ENCODE measurements at regions not wholly inside any gene's neighbourhood (a gene's known extent, or its start where the extent isn't known, plus 50 kb on each side); places are given as distances from the start of the nearest gene placed in this dataset.
"Not testable (repeated sequence)": the region's sequence is repeated elsewhere in the genome, so short reads cannot be mapped to it uniquely, and the experiment has no call there.

GRCh38 chr1:88523854-88524528 is 160.1 kb upstream of the PKN2 start:
- no peak for DNase-seq

GRCh38 chr1:88526456-88526855 is 157.6 kb upstream of the PKN2 start:
- DNase-seq = no peak

- DNase-seq = no peak
These were observed 155.3 kb upstream of the PKN2 start for GRCh38 chr1:88528792-88529191.

GRCh38 chr1:88529581-88529980 is 154.5 kb upstream of the PKN2 start:
- no peak for DNase-seq

GRCh38 chr1:88530246-88530645 is 153.8 kb upstream of the PKN2 start:
- no peak for DNase-seq

DNA sequence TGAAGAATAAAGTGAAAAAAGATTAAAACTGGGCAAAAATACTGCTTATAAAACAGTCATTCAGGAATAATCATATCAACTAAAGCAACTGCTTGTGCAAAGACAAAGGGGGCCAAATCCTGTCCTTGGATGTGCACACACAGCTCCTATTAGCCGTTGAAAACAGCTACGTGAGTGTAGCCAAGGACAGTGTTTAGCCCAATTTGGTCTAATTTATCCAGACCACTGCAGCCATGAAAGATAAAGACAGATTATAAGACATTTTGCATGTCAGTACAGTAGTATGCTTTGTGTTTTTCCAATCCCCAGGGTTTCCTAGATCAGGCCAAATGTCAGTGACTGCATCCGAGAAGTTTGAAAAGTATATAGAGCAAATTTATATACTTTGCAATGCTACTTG is 146.3 kb upstream of the PKN2 start:
- DNase-seq = no peak

- DNase-seq = no peak
These were observed 145.7 kb upstream of the PKN2 start for GRCh38 chr1:88538222-88538899.

DNA sequence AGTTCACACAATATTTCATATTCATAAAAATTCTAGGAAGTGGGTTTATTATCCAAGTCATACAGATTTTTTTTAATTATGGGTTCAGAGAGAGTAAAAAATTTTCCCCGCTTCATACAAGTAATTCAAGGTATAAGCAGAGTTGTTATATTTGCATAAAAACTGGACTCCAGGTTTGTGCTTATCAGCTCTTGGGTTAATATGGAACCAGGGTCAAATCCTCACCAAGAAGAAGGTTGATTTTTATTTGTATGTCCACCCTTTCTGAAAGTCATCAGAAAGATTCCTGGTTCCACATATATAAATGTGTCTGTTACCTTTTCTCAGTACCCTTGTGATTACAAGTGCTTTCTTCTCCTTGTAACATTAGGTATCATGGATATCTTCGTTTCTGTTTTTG is 143.8 kb upstream of the PKN2 start:
- no peak for DNase-seq

DNA sequence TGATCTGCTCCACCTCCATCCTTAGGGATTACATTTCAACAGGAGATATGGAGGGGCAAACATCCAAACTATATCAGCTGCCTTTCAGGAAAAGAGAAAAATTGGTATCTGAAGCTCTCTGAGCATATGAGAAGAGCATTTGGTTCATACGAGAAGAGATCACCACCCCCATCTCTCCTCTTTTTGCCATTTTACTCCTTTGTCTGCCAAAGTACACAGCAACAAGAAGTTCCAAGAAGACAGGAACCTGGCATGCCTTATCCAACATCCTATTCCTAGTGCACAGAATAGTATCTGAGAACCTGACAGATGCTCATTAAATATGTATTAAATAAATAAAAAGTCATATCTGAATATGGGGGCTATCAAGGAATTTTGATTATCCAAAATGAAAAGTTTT is 142.5 kb upstream of the PKN2 start:
- no peak for DNase-seq

DNA sequence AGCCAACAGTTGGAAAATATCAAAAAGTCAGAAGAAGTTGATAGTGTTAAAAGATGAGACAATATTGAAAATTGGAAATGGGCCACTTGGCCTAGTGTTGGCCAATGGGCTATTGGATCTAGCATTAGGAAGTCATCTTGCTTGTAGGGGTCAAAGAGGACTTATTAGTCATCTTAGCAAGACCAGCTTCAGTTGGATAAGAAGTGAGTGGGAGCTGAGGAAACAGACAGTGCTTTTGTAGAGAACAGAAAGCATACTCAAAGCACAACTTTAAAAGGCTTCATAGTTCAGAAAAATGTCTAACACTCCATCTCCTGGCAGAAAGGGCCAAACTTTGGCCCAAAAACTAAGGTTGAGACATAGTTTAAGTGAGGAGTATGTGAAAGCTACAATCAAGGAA is 139.9 kb upstream of the PKN2 start:
- DNase-seq = no peak

- no peak for DNase-seq
These were observed 134.5 kb upstream of the PKN2 start for GRCh38 chr1:88549536-88549935.

GRCh38 chr1:88552226-88552625 is 131.8 kb upstream of the PKN2 start:
- DNase-seq = no peak

DNA sequence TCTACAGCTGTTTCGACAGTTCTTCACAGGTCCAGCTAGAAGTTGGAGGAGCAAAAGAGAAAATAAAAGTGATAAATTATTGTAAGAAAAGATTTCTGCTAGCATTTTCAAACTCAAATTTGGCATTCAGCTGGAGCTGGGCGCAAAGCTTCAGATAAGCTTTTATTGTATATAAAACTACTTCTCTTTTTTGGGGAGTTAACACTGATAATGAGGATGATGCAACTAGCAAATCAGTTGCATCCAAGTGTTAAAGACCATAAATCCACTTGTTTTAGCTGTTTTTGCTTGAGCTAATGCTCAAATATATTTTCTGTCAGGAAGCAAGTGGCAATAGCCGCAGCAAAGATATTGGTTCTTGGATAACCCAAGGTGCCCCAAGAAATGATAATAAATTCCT is 127.1 kb upstream of the PKN2 start:
- no peak for DNase-seq

DNA sequence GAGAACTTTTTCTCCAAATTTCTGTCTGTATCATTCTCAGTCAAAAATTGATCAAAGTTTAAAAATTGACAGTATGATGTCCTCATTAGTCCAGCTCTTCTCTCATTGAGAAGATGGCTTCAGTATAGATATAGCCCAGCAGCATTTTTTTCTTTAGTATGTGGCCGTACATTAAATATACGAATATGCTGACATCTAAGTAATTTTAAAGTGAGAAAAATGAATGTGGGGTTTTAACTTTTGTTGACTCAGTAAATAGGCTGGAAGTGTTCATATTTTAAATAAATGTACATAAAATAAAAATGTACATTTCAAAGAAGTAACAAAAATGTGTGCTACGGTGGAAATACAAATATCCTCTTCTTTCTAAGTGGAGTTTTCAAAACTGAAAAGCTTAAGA is 123.5 kb upstream of the PKN2 start:
- DNase-seq = no peak

GRCh38 chr1:88562991-88563390 is 121.1 kb upstream of the PKN2 start:
- no peak for DNase-seq

- DNase-seq = no peak
These were observed 117.3 kb upstream of the PKN2 start for GRCh38 chr1:88566615-88567387.

DNA sequence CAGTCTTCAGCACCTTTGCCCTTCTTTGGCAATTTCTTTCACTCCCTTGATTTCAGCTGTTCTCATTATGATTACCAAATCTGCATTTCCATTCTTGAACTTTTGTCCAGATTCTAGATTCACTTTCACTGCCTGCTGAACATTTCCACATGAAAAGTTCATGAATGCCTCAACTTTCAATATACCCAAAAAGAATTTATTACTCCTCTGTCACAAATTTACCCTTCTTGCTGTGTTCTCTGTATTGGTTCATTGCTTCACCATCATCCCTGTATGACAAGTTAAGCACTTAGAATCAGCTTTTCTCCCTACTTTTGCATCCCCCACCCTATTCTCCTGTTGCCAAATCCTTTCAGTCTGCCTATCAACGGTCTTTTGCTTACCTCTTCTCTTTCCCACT is 112.6 kb upstream of the PKN2 start:
- no peak for DNase-seq

- no peak for DNase-seq
These were observed 104.5 kb upstream of the PKN2 start for GRCh38 chr1:88579598-88579997.

DNA sequence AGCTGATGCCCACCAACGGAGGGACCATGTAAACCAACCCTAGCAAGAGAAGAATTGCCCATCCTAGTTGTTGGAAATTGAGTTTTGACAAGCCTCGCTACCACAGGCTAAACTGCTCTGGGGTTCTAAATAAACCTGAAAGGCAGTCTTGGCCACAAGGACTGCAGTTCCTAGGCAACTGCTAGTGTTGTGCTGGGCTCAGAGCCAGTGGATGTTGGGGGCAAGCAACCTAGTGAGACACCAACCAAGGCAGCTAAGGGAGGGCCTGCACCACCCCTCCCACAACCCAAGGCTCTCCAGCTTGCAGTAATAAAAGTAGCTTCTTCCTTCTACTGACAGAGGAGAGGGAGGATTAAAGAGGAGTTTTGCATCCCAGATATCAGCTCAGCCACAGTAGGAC is 102.4 kb upstream of the PKN2 start:
- no peak for DNase-seq

- DNase-seq = no peak
These were observed 90.7 kb upstream of the PKN2 start for GRCh38 chr1:88593358-88593757.

- DNase-seq = peak; percentile 49
These were observed 88.6 kb upstream of the PKN2 start for GRCh38 chr1:88595355-88596002.

GRCh38 chr1:88597973-88598372 is 86.1 kb upstream of the PKN2 start:
- DNase-seq = not testable (repeated sequence)

DNA sequence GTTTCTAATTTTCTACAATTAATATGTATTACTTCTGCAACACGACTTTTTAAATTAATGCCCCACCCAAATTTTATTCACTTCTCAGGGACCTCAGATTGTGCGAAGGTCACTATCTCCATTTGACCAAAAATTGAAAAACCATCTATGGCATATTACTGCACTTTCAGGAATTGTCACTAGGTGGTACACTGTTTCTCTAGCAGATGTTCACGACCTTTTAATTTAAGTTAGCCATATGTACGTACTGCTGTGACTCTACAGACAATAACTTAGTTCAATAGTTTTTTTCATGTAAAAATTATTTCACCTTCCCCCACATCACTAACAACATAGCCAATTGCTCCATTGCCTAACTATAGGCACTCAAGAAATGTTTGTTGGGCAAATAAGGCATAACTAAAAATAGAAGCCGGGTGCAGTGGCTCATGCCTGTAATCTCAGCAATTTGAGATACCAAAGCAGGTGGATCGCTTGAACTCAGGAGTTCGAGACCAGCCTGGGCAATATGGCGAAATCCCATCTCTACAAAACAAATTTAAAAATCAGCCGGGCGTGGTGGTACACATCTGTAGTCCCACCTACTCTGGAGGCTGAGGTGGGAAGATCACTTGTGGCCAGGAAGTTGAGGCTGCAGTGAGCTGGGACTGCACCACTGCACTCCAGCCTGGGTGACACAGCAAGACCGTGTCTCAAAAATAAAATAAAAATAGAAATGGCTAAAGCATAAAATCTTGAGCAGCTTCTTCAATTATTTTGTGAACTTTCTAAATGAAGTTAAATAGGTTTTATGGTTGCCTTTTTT is 75.7 kb upstream of the PKN2 start:
- peak; percentile 31 for DNase-seq
